GM13977 (cell line): ENCODE measurements at regions not wholly inside any gene's neighbourhood (a gene's known extent, or its start where the extent isn't known, plus 50 kb on each side); places are given as distances from the start of the nearest gene placed in this dataset.
"Not testable (repeated sequence)": the region's sequence is repeated elsewhere in the genome, so short reads cannot be mapped to it uniquely, and the experiment has no call there.

Source experiments
- DNase-seq: peaks from one replicate; pipeline ENCODE4 v3.0.0; 2012; ENCODE audit warnings: low spot score
- in situ Hi-C: fragments of 300-500 bp; cut with MboI; formaldehyde crosslinking; loops from one replicate; pipeline ENCODE4 v1.12.0; 2022; ENCODE audit warnings: low sequenced_read_pairs, low pct_unique_long_range_greater_than_20kb, mixed read lengths, inconsistent platforms; ENCODE audit not compliant: unreplicated experiment
- TF ChIP-seq, protein P1 (sequence below): IDR thresholded peaks from 2 replicates; pipeline ENCODE4 v1.5.1; 2012; ENCODE audit warnings: mild to moderate bottlenecking, control low read depth; ENCODE audit not compliant: insufficient read depth; ENCODE audit errors: extremely low read depth, missing control alignments

DNA sequence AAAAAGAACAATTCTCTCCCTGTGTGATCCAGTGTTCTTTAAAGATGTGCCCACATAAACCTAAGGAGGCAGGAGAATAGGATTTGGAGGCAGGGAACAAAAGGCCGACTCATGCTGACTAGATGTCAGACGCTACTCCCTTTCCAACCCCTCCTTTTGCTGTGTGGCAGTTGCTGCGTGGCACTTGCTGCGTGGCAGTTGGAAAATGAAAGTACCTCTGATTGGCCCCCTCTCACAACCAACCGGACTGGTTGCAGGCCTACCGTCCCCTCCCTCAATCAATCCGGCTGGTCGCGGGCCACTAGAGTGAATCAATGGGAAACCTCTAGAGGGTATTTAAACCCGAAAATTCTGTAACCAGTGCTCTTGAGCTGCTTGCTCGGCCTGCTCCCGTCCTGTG is 551.0 kb downstream of the KIF4B start:
- in situ Hi-C loops: no loop called here
- TF ChIP-seq, protein P1, sequence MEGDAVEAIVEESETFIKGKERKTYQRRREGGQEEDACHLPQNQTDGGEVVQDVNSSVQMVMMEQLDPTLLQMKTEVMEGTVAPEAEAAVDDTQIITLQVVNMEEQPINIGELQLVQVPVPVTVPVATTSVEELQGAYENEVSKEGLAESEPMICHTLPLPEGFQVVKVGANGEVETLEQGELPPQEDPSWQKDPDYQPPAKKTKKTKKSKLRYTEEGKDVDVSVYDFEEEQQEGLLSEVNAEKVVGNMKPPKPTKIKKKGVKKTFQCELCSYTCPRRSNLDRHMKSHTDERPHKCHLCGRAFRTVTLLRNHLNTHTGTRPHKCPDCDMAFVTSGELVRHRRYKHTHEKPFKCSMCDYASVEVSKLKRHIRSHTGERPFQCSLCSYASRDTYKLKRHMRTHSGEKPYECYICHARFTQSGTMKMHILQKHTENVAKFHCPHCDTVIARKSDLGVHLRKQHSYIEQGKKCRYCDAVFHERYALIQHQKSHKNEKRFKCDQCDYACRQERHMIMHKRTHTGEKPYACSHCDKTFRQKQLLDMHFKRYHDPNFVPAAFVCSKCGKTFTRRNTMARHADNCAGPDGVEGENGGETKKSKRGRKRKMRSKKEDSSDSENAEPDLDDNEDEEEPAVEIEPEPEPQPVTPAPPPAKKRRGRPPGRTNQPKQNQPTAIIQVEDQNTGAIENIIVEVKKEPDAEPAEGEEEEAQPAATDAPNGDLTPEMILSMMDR: no peak
- DNase-seq: no peak

DNA sequence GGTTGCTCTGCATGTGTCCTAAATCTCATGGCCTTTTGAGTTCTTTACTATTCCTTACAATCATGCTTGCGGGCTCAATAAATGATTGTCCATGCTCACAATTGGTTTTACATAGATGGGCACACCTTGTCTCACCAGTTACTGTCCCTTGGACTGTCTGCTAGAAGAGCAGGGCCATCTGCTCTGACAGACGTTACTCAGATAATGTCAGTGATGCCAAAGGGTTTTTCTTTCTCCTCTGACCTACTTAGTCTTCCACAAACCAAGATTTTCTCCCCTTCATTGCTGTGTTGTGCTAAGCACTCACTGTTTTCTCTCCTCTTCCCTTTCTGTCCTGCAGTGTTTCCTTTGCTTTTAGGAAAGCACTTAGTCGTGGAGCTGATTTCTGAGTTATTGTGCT is 562.3 kb downstream of the KIF4B start:
- in situ Hi-C loops: no loop called here
- TF ChIP-seq, protein P1: no peak
- DNase-seq: no peak

DNA sequence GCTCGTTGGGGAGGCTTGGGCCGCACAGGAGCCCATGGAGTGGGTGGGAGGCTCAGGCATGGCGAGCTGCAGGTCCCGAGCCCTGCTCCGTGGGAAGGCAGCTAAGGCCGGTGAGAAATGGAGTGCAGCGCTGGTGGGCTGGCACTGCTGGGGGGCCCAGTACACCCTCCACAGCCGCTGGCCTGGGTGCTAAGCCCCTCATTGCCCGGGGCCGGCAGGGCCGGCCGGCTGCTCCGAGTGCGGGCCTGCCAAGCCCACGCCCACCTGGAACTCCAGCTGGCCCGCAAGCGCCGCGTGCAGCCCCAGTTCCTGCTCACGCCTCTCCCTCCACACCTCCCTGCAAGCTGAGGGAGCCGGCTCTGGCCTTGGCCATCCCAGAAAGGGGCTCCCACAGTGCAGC is 573.3 kb downstream of the KIF4B start:
- DNase-seq, in situ Hi-C loops: not testable (repeated sequence)

DNA sequence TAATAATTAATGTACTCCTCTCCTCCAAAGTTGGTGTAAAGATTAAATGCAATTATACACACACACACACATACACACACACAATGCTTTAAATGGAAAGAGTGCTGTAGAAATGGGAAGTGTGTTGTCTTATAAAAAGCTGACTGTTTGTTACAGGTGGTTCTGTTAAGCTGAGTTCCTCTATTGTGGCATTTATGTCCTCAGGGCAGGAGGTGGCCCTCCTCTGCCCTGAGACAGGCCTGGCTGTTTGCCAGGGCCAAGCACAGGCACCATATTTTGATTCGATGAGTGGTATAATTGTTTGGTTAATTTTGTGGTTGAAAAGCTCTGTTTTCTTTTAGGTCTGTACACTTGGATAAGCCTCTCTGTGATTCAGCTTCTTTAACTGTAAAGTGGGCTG is 573.9 kb downstream of the KIF4B start:
- in situ Hi-C loops: no loop called here
- DNase-seq: no peak
- TF ChIP-seq, protein P1: no peak

DNA sequence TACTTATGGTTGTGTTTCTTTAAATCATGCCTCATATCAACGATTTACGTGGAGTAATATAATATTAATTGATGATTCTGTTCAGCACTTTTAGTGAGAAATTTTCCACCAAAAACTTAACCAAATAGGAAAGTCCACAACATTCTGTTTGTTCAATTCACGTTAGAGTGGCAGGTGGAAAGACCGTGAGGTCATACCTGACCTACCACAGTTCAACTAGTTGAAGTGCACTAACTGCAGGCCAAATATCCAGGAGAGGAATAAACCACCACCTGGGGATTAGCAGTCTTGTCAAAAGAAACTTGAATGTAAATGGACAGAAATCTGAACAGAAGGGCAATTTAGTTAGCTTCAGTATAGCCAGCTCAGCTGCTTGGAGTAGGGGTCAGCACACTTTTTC is 577.7 kb downstream of the KIF4B start:
- no peak for DNase-seq
- in situ Hi-C loops: no loop called here
- TF ChIP-seq, protein P1: no peak

DNA sequence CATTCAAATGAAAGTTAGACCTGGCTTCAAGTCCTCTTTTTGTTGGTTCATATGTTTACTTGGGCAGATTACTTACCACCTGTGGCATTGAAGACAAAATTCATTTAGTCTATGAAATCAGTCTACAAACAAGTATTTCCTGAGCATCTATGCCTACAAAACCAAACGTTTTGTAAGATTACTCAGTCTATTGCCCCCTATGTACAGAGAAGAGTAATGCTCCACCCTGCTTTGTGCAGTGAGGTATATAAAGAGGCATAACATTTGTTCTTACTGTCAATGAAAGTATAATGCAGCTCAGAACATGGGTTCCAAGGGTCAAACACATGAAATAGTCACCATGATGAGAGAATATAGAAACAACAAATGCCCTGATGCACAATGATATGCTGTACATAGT is 580.7 kb downstream of the KIF4B start:
- in situ Hi-C loops: no loop called here
- DNase-seq: no peak
- TF ChIP-seq, protein P1: no peak

DNA sequence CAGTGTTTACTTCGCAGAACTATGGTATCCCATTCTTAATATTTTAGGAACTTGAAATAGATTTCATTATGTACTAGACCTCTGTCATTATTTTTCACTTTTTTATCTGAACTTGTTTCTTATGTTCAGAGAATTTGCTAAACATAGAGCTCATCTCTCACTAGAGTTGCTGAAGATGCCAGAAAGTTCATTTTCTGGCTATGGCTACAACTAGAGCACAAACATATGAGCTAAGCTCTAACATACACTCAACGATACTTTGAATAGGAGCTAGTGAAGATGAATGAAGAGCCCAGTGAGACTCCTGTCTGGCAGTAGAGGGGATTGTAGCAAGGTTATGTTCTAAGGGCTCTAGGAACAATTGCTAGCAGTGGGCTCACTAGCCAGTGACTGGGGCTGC is 582.2 kb downstream of the KIF4B start:
- in situ Hi-C loops: no loop called here
- TF ChIP-seq, protein P1: no peak
- DNase-seq: no peak
